ENCODE measurements at regions not wholly inside any gene's neighbourhood (a gene's known extent, or its start where the extent isn't known, plus 50 kb on each side); places are given as distances from the start of the nearest gene placed in this dataset.

DNA sequence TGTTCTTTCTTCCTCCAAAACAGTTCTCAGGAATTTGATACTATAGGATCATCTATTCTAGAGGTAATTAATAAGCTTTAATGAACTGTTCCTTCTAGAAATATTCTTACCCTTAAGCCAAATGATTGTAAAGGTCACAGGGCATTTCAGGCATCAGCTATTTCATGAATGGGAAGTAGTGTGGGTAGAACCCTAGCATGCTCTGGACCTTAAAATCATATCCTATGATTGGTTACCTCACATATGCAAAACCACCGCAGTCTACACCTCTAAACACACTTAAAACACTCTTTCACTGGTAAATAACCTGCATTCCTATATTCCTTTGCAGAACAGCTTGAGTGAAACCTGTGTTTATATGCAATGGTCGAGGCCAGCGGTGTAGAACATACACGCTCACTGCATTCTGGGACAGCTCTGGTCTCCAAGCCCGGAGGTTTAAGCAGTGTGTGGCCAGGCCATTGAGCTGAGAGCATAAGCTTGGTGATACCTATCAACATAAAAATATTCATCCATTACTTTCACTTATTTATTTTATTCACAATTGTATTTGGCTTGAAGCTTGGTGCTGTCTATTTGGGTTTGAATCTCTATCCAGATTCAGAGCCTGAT is 87.7 kb upstream of the RASGRP1 start:
- no peak for DNase-seq (ENCODE audit: low read depth)
- H3K4me3 ChIP-seq (ENCODE audit: low read depth, low read length) = no peak overlapping the region
- TF ChIP-seq, protein P1, sequence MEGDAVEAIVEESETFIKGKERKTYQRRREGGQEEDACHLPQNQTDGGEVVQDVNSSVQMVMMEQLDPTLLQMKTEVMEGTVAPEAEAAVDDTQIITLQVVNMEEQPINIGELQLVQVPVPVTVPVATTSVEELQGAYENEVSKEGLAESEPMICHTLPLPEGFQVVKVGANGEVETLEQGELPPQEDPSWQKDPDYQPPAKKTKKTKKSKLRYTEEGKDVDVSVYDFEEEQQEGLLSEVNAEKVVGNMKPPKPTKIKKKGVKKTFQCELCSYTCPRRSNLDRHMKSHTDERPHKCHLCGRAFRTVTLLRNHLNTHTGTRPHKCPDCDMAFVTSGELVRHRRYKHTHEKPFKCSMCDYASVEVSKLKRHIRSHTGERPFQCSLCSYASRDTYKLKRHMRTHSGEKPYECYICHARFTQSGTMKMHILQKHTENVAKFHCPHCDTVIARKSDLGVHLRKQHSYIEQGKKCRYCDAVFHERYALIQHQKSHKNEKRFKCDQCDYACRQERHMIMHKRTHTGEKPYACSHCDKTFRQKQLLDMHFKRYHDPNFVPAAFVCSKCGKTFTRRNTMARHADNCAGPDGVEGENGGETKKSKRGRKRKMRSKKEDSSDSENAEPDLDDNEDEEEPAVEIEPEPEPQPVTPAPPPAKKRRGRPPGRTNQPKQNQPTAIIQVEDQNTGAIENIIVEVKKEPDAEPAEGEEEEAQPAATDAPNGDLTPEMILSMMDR (IDR thresholded peaks at IDR 0.05; ENCODE audit: insufficient read depth, low read depth, low read length, missing control alignments) = no peak

DNA sequence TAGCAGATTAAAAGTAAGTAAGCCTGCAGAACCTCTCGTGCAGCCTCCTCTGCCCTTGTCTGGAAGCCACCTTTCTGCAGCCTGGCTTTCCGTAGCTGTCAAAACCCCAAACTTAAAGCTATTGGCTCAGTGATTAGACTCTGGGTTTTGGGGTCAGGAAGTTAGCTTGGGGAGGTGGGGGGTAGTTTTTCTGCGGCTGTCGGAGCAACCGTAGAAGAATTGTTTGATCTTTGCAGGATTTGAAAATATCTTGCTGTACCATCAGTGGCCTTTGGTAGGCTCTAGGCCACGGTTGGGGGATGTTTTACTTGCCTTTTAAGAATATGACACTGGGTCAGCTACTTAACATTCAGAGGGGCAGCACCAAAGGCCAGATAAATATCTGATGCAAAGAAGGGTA is 88.4 kb upstream of the RASGRP1 start:
- no peak overlapping the region for H3K4me3 ChIP-seq (ENCODE audit: low read depth, low read length)
- peak; percentile 29 for DNase-seq (ENCODE audit: low read depth)
- TF ChIP-seq, protein P1 (IDR thresholded peaks at IDR 0.05; ENCODE audit: insufficient read depth, low read depth, low read length, missing control alignments) = no peak

DNA sequence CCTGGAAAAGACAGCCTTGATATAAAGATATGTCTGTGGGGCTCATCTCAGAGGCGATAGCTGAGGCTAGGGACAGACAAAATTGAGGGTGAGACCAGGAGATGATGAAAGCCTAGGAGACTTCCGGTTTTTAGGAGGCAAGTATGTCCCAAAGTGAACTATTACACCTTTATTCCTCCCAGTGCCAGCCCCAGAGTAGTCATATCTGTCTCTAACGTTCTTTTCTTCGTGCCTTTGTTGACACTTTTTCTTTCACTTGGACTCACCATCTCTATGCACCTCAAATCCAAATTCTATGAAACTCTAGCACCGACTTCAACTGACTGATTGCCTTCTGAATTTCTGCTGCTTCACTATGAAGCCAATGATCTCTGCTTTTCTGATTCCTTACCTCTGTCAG is 93.8 kb upstream of the RASGRP1 start:
- TF ChIP-seq, protein P1 (IDR thresholded peaks at IDR 0.05; ENCODE audit: insufficient read depth, low read depth, low read length, missing control alignments) = no peak
- no peak for DNase-seq (ENCODE audit: low read depth)
- no peak overlapping the region for H3K4me3 ChIP-seq (ENCODE audit: low read depth, low read length)

DNA sequence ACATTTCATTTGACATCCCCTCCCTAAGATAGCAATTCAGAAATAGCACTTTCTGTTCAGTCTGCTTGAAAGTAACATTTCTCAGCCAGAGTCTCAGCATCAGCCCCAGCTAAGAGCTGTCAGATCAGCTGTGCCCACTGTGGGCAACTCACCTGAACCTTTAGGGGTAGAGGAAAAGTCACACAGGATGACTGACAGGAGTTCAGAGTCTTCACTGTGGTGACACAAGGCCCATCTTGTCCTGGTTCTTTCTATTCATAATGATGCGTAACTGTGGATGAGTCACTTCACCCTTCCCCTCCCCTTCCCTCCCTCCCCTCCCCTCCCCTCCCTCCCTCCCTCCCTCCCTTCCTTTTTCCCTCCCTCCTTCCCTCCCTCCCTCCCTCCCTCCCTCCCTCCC is 96.1 kb upstream of the RASGRP1 start:
- DNase-seq (ENCODE audit: low read depth) = peak; percentile 35
- H3K4me3 ChIP-seq (ENCODE audit: low read depth, low read length) = no peak overlapping the region
- TF ChIP-seq, protein P1 (IDR thresholded peaks at IDR 0.05; ENCODE audit: insufficient read depth, low read depth, low read length, missing control alignments) = no peak

DNA sequence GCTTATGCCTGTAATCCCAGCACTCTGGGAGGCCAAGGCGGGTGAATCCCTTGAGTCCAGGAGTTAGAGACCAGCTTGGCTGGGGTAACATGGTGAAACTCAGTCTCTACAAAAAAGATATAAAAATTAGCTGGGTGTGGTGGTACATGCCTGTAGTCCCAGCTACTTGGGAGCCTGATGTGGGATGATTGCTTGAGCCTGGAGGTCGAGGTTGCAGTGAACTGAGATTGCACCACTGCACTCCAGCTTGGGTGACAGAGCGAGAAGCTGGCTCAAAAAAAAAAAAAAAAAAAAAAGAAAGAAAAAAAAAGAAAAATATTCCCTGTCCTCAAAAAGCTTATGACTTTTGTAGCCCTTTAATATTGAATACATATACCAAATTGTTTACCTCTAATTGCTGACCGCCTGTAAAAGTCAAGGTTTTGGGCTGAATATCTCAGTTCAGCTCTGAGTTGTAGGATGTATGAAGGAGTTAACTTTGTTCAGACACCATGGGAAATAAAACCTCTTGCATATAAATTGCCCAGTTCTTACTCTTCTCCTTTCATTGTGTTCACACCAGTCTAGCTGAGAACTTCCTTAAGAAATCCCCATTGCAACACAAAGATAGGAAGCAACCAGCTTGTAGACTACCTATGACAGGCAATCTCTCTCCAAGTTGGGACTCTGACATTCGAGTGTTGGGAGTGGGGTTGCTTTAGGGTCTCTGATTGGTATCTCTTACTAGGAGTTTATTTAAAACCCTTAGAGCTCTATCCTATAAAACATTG is 97.6 kb upstream of the RASGRP1 start:
- TF ChIP-seq, protein P1 (IDR thresholded peaks at IDR 0.05; ENCODE audit: insufficient read depth, low read depth, low read length, missing control alignments) = no peak
- peak; percentile 45 for DNase-seq (ENCODE audit: low read depth)
- H3K4me3 ChIP-seq (ENCODE audit: low read depth, low read length) = no peak overlapping the region

DNA sequence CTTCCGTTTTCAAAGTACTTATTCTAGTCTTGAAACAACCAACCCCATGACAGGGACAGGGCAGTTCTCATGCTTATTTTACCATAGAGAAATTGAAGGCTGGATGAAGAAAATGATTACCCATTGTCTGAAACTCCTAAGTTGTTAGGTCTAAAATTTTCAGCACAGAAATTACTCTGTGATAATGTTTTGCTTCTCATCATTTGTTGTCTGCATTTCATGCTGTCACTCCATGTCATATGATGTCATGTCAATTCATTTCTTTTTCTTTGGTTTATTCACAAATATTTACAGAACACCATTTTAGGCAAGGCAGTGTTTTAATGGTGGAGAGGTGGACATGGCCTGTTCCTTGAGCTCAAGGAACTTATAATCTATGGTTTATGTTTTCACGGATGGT is 98.2 kb upstream of the RASGRP1 start:
- TF ChIP-seq, protein P1 (IDR thresholded peaks at IDR 0.05; ENCODE audit: insufficient read depth, low read depth, low read length, missing control alignments) = no peak
- no peak overlapping the region for H3K4me3 ChIP-seq (ENCODE audit: low read depth, low read length)

More for the DNA sequence above, 98.2 kb upstream of the RASGRP1 start:
- DNase-seq (ENCODE audit: low read depth) = no peak

Measured in GM12865 (cell line).